ENCODE measurements at regions not wholly inside any gene's neighbourhood (a gene's known extent, or its start where the extent isn't known, plus 50 kb on each side); places are given as distances from the start of the nearest gene placed in this dataset.

GRCh38 chr3:193782276-193782647 lies 189.3 kb downstream of the OPA1 start:
- TF ChIP-seq TAF1 (IDR thresholded peaks at IDR 0.05; ENCODE audit: low read depth, low read length) (no peak), POLR2A (IDR thresholded peaks at IDR 0.05; ENCODE audit: low read depth, low read length) (no peak), POLR2AphosphoS5 (IDR thresholded peaks at IDR 0.05; ENCODE audit: low read depth, low read length) (no peak), SPI1 (IDR thresholded peaks at IDR 0.05; ENCODE audit: low read depth, low read length) (no peak)
